Calu3 (cell line): ENCODE measurements at regions not wholly inside any gene's neighbourhood (a gene's known extent, or its start where the extent isn't known, plus 50 kb on each side); places are given as distances from the start of the nearest gene placed in this dataset.

Source experiments
- BruUV-seq: library from RNA; stranded (reverse); fragments of 400-500 nt; replicated peaks from 2 replicates; lab custom pipeline; 2021; lab: Mats Ljungman, UMichigan
- CTCF ChIA-PET: fragments of 300-600 bp; sonication (Branson Sonifier 250); formaldehyde crosslinking; loops from one replicate; lab custom pipeline; 2022; ENCODE audit warnings: antibody characterized with exemption; lab: Charles Lee
- DNase-seq: peaks from one replicate; pipeline ENCODE4 v3.0.0; 2022
- H3K27ac Mint-ChIP-seq: one replicate; pipeline ENCODE4 v1.8.0; 2022; ENCODE audit warnings: mixed read lengths; ENCODE audit not compliant: unreplicated experiment
- H3K27me3 Mint-ChIP-seq: one replicate; pipeline ENCODE4 v1.8.0; 2022; ENCODE audit warnings: mixed read lengths; ENCODE audit not compliant: unreplicated experiment
- H3K36me3 Mint-ChIP-seq: one replicate; pipeline ENCODE4 v1.8.0; 2022; ENCODE audit warnings: mild to moderate bottlenecking, moderate library complexity, mixed read lengths; ENCODE audit not compliant: insufficient read depth, unreplicated experiment
- H3K4me1 Mint-ChIP-seq: one replicate; pipeline ENCODE4 v1.8.0; 2022; ENCODE audit warnings: mild to moderate bottlenecking, low read depth, mixed read lengths; ENCODE audit not compliant: unreplicated experiment
- H3K4me3 Mint-ChIP-seq: one replicate; pipeline ENCODE4 v1.8.0; 2022; ENCODE audit warnings: mild to moderate bottlenecking, low read depth, moderate library complexity, mixed read lengths; ENCODE audit not compliant: unreplicated experiment
- H3K9me3 Mint-ChIP-seq: one replicate; pipeline ENCODE4 v1.8.0; 2022; ENCODE audit warnings: low read depth, mixed read lengths; ENCODE audit not compliant: unreplicated experiment
- CTCF ChIP-seq: fragments of 200-600 bp; IDR thresholded peaks from one replicate; pipeline ENCODE4 v1.8.0; 2022; ENCODE audit warnings: antibody characterized with exemption; ENCODE audit not compliant: unreplicated experiment
- intact Hi-C: fragments of 100-400 bp; cut with micrococcal nuclease; formaldehyde crosslinking; loops from one replicate; pipeline ENCODE4 v1.10.0; 2022; ENCODE audit not compliant: unreplicated experiment

- CTCF ChIA-PET, result no interaction called here
- no TSS peak for BruUV-seq
- no peak for TF ChIP-seq CTCF
- no peaks in the 10 kb centered on the region for H3K36me3 Mint-ChIP-seq
- no peaks in the 10 kb centered on the region for H3K9me3 Mint-ChIP-seq
- H3K27ac Mint-ChIP-seq, result no peak overlapping the region
- no peaks in the 10 kb centered on the region for H3K27me3 Mint-ChIP-seq
- H3K4me1 Mint-ChIP-seq, result no peaks in the 10 kb centered on the region
- intact Hi-C loops, result no loop called here
- no peak overlapping the region for H3K4me3 Mint-ChIP-seq
- DNase-seq, result no peak
Measured at GRCh38 chr4:165666836-165667235, 206.2 kb upstream of the TLL1 start.

- H3K27ac Mint-ChIP-seq, result no peak overlapping the region
- intact Hi-C loops, result no loop called here
- no peak overlapping the region for H3K4me3 Mint-ChIP-seq
- CTCF ChIA-PET, result interaction anchor here (0.7 to 0.8 kb wide), 2 partner anchors 88 to 217 kb away, joined by 3 to 4 read pairs; no protein-coding TSS in a partner anchor
- no peak for TF ChIP-seq CTCF
- BruUV-seq, result no TSS peak
- no peaks in the 10 kb centered on the region for H3K4me1 Mint-ChIP-seq
- no peaks in the 10 kb centered on the region for H3K36me3 Mint-ChIP-seq
- no peak for DNase-seq
- H3K9me3 Mint-ChIP-seq, result no peaks in the 10 kb centered on the region
- H3K27me3 Mint-ChIP-seq, result no peaks in the 10 kb centered on the region
Measured at GRCh38 chr4:165667969-165668368, 205.1 kb upstream of the TLL1 start.

GRCh38 chr4:165668694-165669093 is 204.3 kb upstream of the TLL1 start:
- Mint-ChIP-seq H3K27me3 (no peaks in the 10 kb centered on the region), H3K27ac (no peak overlapping the region), H3K9me3 (no peaks in the 10 kb centered on the region), H3K4me1 (no peaks in the 10 kb centered on the region), H3K36me3 (no peaks in the 10 kb centered on the region), H3K4me3 (no peak overlapping the region)
- CTCF ChIA-PET, result no interaction called here
- intact Hi-C loops, result no loop called here
- BruUV-seq, result no TSS peak
- no peak for TF ChIP-seq CTCF
- no peak for DNase-seq

GRCh38 chr4:165677081-165677480 is 196.0 kb upstream of the TLL1 start:
- no peak overlapping the region for H3K27ac Mint-ChIP-seq
- H3K4me3 Mint-ChIP-seq, result no peak overlapping the region
- peaks cover 2% of the 10 kb centered on the region for H3K9me3 Mint-ChIP-seq
- no peak for DNase-seq
- TF ChIP-seq CTCF, result no peak
- no peaks in the 10 kb centered on the region for H3K27me3 Mint-ChIP-seq
- intact Hi-C loops, result no loop called here
- BruUV-seq, result no TSS peak
- no peaks in the 10 kb centered on the region for H3K36me3 Mint-ChIP-seq
- H3K4me1 Mint-ChIP-seq, result no peaks in the 10 kb centered on the region
- CTCF ChIA-PET, result no interaction called here
